Activated CD8-positive, alpha-beta memory T cell treated with anti-CD3 and anti-CD28 coated beads, Interleukin-2, amount 50 U/mL, for 48 hours (primary cell): ENCODE measurements at regions not wholly inside any gene's neighbourhood (a gene's known extent, or its start where the extent isn't known, plus 50 kb on each side); places are given as distances from the start of the nearest gene placed in this dataset.
A peak's percentile ranks its signal among the peaks of the same experiment; 100 is the strongest.

Experiments used
- DNase-seq: peaks from one replicate; pipeline ENCODE4 v3.0.0-alpha.2; 2020

DNA sequence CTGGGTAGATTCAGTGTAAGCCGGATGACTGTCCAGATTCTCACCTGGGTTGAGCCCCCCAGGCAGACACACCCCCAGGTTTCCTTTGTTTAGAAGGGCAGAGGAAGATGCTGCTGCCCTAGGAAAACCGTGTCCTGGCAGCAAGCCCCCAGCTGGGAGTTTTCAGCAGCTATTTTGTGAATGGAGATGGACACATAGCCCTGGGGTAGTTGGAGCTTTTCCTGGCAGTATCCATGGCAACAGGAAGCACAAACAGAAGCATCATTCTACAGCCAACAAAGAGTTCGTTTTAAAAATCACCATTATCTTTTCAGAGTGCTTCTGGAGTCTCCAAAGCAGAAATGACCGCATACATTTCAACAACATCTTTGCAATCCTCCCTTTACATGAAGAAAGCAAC is 245.5 kb downstream of the BRD1 start:
- DNase-seq: no peak

DNA sequence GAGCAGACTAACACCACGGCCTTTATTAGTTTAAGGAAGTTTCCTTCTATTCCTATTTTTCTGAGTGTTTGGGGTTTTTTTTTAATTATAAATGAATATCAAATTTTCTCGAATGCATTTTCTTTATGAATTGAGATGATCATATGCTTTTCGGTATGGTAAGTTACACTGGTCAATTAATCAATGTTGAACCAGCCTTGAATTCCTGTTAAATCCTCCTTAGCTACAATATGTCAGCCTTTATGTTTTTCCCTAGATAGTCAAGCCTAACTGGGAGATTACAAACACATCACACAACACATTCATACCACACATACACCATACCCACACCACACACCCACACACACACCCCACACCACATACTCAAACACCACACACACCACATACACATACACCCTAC is 247.6 kb downstream of the BRD1 start:
- DNase-seq: no peak

- DNase-seq: peak; percentile 33
Observed at GRCh38 chr22:49577168-49578060, 250.3 kb downstream of the BRD1 start.

- DNase-seq: peak; percentile 42
Observed at GRCh38 chr22:49576241-49577141, 251.2 kb downstream of the BRD1 start.

DNA sequence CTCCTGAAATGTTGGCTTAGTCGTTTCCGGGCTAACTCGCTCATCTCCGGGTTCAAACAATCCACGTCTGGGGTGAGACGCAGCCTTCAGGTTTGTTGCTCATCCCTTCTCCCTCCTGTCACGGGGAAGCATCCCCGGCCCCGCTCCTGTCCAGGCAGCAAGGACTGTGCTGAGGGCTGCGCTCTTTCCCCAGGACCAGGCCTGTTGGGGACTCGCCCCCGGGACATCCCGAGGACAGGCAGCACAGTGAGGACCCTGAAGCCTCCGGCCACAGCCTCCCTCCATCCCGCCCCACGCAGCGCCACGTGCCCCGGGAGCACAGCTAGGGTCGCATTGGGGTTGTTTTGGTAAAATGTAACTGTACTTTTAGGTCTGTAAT is 252.0 kb downstream of the BRD1 start:
- DNase-seq: peak; percentile 33

DNA sequence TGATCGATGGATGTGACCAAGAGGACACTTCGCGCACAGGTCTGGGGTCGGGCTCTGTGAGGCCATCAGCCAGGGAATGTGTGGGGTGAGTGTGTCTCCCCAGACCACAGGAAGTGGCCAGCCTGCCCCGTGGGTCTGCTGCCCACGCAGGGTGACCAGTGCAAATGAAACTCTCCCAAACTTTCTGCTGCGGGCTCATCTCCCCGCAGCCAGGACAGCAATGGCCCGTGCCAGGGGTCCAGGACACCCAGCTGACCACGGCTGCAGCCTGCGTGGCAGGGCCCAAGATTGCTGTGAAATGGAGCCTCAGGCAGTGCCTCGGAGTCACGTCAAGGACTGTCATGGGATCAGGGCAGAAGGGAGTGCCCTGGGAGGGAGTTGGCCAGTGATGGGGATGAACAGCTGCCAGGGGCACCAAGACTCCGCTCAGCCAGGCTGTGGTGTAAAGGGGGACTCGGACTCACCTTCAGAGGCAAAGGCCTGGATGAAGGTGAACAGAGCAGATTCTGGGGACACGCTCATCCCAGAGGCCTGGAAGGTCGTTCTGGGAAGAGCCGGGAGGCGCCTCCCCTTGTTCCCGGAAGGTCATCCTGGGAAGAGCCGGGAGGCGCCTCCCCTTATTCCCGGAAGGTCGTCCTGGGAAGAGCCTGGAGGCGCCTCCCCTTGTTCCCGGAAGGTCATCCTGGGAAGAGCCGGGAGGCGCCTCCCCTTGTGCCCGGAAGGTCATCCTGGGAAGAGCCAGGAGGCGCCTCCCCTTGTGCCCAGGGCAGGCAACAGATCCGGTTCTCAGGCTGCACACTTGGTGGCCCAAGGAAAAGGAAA is 252.6 kb downstream of the BRD1 start:
- DNase-seq: peak; percentile 34

- peak; percentile 32 for DNase-seq
Observed at GRCh38 chr22:49574205-49574880, 253.3 kb downstream of the BRD1 start.

DNA sequence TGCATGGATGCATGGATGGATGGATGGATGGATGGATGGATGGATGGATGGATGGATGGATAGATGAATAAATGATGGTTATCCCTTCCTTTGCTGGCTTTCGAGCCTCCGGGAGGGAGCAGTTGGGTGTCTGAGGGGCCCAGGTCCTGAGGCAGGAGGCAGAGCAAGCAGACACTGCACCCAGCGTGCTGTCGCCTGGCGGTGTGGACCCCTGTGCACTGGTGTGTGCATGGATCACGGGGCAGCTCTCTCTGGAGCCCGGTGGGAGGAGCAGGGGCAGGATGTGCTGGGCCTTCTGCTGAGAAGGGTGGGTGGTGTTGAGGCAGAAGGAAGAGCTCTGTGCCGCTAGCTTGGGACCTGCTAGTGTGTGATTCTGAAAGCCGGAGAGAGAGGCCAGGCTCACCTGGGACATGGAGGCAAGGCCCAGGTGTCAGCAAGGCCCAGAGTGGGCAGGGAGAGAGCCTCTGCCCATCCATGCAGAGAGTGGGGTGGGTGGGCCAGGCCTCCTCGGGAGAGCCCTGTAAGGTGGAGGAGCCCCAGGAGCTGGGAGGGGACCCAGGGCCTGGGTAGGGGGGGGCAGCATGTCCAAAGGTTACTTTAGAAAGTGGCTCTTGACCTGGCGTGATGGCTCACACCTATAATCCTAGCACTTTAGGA is 254.4 kb downstream of the BRD1 start:
- DNase-seq: peak; percentile 25

DNA sequence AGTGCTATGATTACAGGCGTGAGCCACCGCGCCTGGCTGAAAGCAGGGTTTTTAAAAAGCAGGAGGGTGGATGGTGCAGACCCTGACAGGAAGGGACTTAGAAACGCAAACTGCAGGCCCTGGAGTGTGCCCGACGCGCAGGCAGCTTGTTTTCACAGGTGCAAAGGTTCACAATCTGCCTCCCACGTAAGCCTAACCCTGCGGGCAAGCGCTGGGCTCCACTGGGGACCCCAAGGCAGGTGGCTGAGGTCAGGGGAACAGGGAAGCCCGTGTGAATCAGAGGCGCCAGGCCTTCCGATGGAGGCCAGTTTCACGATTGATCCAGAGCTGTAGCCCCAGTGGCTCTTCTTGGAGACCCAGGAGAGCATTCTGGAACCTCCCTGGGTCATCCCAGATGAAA is 256.3 kb downstream of the BRD1 start:
- DNase-seq: peak; percentile 36

DNA sequence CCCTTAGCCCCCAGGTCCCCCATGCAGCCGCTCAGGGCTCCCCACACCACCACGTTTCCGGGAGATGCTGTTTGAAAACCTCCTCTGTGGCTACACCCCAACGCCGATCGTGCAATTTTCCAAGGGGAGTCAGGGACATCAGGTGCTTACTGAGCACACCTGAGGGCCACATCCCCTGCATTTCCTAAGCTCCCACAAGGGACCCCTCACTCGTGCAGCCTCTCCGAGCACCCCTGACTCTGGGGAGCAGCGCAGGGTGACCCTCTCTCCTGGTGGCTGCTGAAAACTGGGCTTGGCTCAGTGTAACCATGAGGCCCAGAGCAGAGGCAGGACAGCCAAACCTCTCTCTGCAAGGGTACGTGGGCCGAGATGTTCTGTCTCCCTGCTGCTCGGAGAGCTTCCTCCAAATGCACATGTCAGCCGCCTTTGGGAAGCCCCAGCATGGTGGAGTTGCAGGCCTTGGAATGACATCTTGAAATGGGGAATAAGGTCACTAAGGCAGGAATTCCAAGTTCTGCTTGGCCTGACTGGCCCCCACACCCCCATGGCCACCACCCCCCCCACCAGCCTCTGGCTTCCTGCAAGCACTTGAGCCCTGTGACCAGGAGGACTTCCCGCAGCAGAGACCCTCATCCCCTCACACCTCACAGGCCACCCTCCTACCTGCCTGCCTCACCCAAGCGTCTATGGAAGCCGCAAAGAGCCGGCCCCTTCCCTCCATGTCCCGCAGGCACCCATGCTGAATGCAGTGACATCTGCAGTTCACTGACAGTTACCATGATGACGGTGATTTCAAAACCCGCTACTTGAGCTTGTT is 257.4 kb downstream of the BRD1 start:
- DNase-seq: peak; percentile 30

GRCh38 chr22:49569286-49570031 is 258.2 kb downstream of the BRD1 start:
- DNase-seq: peak; percentile 40

DNA sequence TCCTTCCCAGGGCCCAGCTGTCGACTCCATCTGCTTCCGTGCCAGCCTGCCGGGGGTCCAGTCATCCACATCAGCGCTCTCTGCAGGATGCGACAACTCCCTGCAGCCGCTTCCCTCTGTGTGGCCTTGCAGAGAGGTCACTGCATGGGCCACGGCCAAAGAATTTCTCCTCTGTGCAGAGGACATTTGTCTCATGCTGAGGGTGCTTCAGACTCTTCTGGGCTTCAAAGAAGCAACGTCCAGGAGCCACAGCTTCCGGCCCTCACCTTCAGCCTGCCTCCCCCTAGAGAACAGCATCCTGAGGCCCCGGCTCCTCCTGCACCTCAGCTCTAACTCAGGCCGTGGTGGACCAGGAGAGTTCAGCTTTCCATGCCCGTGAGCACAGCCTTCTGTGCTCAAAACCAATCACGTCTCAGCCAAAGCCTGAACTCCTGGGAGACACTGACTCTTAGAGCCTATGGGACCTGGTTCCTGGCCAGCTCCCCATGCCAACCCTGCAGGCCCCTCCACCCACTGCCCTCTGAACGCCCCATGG is 258.9 kb downstream of the BRD1 start:
- DNase-seq: no peak

- DNase-seq: peak; percentile 22
Observed at GRCh38 chr22:49567899-49568750, 259.5 kb downstream of the BRD1 start.

- peak; percentile 26 for DNase-seq
Observed at GRCh38 chr22:49566693-49567092, 261.0 kb downstream of the BRD1 start.

DNA sequence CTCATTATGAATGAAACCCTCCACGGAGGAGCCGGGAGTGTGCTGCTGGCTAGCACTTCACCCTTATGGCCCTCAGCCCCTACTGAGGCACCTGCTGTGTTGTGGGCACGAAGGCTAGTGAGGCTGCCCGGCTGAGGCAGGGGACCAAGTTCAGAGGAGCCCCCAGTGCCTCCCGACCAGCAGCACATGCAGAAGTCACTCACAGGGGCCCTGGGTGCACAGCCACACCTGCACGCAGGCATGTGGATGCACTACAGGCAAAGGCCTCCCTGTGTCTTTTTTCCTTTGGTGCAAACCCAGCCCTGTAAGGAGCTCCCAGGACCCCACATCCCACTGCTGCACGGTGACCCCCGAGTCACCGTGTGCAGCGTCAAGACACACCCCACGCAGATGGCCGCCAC is 261.5 kb downstream of the BRD1 start:
- no peak for DNase-seq

GRCh38 chr22:49565516-49565855 is 262.2 kb downstream of the BRD1 start:
- DNase-seq: no peak

DNA sequence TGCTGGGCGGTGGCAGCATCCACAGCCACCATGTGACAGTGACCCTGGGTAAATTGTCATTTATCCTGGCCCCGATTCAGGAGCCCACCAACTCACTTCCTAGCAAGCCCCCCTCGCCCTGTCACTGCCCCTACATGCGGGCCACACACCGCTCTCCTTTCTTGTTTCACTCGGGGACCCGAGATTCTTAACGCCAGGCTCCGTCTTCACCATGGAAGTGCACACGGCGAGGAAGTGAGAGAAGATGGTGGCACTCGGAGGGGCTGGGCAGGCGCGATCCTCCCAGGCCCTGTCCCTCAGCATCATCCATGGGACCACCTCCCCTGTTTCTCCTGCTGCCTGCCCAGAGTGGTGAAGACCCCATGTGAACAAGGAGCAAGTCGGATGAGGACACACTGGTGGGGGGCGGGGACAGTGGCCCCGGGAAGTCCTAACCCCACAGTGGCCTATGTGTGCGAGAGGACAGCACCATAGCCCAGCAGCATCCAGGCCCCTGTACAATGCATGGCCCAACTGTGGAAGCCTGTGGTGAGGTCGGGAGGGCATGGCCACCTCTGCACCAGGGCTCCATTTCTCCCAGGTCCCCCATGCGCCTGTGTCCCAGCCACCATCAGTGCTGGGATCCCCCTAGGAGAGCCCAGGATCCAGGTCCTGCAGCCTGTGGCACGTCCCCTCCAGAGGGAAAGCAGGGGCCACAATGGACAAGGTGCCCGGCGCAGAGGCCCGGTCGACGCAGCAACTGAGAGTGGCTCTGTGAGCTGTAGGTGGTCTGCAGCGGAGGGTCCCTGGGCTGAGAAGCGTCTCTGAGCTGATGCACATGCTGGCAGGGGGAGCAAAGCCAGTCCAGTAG is 262.8 kb downstream of the BRD1 start:
- no peak for DNase-seq

- DNase-seq: no peak
Observed at GRCh38 chr22:49564054-49564453, 263.6 kb downstream of the BRD1 start.
